Nephron progenitor cell (in vitro differentiated cells): ENCODE measurements at regions not wholly inside any gene's neighbourhood (a gene's known extent, or its start where the extent isn't known, plus 50 kb on each side); places are given as distances from the start of the nearest gene placed in this dataset.

ENCODE experiments used
- DNase-seq: peaks from one replicate; pipeline ENCODE4 v3.0.0; 2021
- H3K27ac Mint-ChIP-seq: 2 replicates; pipeline ENCODE4 v1.8.0; 2021; ENCODE audit warnings: mild to moderate bottlenecking, moderate library complexity, mixed read lengths
- H3K27me3 Mint-ChIP-seq: 2 replicates; pipeline ENCODE4 v1.8.0; 2021; ENCODE audit warnings: mild to moderate bottlenecking, low read depth, mixed read lengths; ENCODE audit not compliant: poor library complexity
- H3K36me3 Mint-ChIP-seq: 2 replicates; pipeline ENCODE4 v1.8.0; 2021; ENCODE audit warnings: low read depth, mixed read lengths
- H3K4me1 Mint-ChIP-seq: 2 replicates; pipeline ENCODE4 v1.8.0; 2021; ENCODE audit warnings: mixed read lengths
- H3K4me3 Mint-ChIP-seq: 2 replicates; pipeline ENCODE4 v1.8.0; 2021; ENCODE audit warnings: mild to moderate bottlenecking, moderate library complexity, mixed read lengths
- H3K9me3 Mint-ChIP-seq: 2 replicates; pipeline ENCODE4 v1.8.0; 2021; ENCODE audit warnings: mild to moderate bottlenecking, moderate library complexity, mixed read lengths
- CTCF ChIP-seq: fragments of 200-600 bp; sonication (generic); IDR thresholded peaks from 2 replicates; pipeline ENCODE4 v1.5.0; 2021; ENCODE audit warnings: antibody characterized with exemption

DNA sequence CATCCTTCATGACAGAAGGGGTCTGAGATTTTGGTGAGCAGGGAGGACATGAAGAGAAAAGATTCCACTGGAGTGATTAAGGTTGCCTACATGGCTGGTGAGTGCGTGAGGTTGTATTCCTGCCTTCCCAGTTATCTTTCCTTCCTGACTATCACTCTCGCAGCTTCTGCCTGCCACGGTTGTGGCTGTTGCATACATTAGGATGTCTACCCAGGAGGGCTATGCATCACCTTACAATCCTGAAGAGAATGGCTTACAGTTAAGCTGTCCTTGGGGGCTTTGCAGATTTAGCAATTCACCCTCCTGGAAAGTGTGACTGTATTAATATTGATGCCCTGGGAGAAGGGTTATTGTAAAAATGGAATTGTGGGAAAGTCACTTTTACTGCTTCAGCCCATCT is 571.0 kb downstream of the TSN start:
- Mint-ChIP-seq H3K4me1 (no peaks in the 10 kb centered on the region), H3K4me3 (no peak overlapping the region)
- DNase-seq = no peak

GRCh38 chr2:122328816-122329215 is 573.4 kb downstream of the TSN start:
- TF ChIP-seq CTCF = no peak
- Mint-ChIP-seq H3K9me3 (no peaks in the 10 kb centered on the region), H3K36me3 (no peaks in the 10 kb centered on the region), H3K27me3 (peaks cover 5% of the 10 kb centered on the region), H3K4me1 (no peaks in the 10 kb centered on the region), H3K4me3 (no peak overlapping the region), H3K27ac (no peak overlapping the region)
- no peak for DNase-seq

More for the DNA sequence above, 571.0 kb downstream of the TSN start:
- Mint-ChIP-seq H3K9me3 (no peaks in the 10 kb centered on the region), H3K36me3 (no peaks in the 10 kb centered on the region), H3K27ac (no peak overlapping the region), H3K27me3 (peaks cover 7% of the 10 kb centered on the region)
- TF ChIP-seq CTCF = no peak

DNA sequence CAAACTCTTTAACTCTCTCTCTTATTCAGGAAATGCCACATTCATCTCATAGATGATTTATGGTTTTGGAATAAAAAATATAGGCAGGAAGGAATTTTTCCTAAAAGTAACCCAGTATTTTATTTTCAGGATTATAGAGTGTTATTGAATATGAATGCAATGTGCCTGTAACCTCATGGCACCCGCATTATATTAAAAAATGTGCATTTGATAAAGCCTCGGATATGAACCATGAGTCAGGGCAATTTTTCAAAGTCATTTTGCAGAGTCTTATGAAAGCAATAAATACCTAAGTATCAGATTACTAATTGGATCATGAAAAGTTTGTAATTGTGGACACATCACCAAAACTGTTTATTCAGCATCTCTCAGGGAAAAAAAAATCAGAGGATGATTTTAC is 573.8 kb downstream of the TSN start:
- H3K4me1 Mint-ChIP-seq = no peaks in the 10 kb centered on the region
- no peak for TF ChIP-seq CTCF
- no peak overlapping the region for H3K27ac Mint-ChIP-seq
- H3K9me3 Mint-ChIP-seq = no peaks in the 10 kb centered on the region
- H3K4me3 Mint-ChIP-seq = no peak overlapping the region
- H3K27me3 Mint-ChIP-seq = peaks cover 4% of the 10 kb centered on the region
- H3K36me3 Mint-ChIP-seq = no peaks in the 10 kb centered on the region
- no peak for DNase-seq

DNA sequence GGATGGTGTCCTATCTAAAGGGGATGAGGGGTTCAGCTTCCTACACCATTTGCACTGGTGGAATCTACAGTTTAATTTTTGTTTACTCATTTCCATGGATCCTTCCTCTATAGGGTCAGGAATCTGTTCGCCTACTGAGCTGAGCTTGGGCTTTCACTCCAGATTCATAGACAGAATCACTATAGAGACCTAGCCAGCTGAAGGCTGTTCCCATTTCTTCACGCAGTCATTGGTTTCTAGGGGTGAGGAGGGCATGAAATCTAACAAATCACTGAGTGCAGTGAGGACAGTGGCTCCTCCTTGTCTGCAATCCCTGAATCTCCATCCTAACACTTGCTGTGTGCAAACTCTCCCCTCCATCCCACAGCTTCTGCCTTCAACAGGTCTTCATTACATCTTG is 578.5 kb downstream of the TSN start:
- Mint-ChIP-seq H3K4me1 (no peaks in the 10 kb centered on the region), H3K9me3 (no peaks in the 10 kb centered on the region), H3K27me3 (peaks cover 3% of the 10 kb centered on the region), H3K27ac (no peak overlapping the region), H3K36me3 (no peaks in the 10 kb centered on the region), H3K4me3 (no peak overlapping the region)
- TF ChIP-seq CTCF = no peak
- no peak for DNase-seq

DNA sequence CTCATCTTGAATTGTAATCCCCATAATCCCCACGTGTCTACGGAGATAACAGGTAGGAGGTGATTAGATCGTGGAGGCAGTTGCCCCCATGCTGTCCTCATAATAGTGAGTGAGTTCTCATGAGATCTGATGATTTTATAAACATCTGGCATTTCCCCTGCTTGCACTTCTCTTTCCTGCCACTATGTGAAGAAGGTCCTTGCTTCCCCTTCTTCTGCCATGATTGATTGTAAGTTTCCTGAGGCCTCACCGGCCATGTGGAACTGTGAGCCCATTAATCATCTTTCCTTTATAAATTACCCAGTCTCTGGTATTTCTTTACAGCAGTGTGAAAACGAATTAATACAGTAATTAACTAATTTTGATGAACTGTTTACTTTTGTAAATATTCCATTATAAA is 582.5 kb downstream of the TSN start:
- Mint-ChIP-seq H3K27ac (no peak overlapping the region), H3K4me1 (peaks cover 9% of the 10 kb centered on the region), H3K9me3 (no peaks in the 10 kb centered on the region), H3K4me3 (no peak overlapping the region), H3K27me3 (peaks cover 3% of the 10 kb centered on the region), H3K36me3 (no peaks in the 10 kb centered on the region)
- no peak for TF ChIP-seq CTCF
- DNase-seq = no peak

DNA sequence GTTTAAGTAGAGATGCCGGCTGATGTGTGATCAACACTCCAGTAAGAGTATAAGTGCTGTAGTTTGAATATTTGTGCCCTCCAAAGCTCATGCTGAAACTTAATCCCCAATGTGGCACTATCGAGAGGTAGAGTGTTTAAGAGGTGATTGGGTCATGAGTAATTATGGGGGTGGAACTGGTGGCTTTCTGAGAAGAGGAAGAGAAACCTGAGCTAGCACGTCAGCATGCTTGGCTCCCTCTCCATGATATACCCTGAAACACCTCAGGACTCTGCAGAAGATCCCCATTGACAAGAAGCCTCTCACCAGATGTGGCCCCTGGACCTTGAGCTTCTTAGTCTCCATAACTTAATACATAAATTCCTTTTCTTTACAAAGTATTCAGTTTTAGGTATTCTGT is 584.8 kb downstream of the TSN start:
- no peak for TF ChIP-seq CTCF
- peaks cover 3% of the 10 kb centered on the region for H3K27me3 Mint-ChIP-seq
- DNase-seq = no peak
- H3K4me1 Mint-ChIP-seq = peaks cover 9% of the 10 kb centered on the region
- H3K27ac Mint-ChIP-seq = no peak overlapping the region
- H3K4me3 Mint-ChIP-seq = no peak overlapping the region
- H3K9me3 Mint-ChIP-seq = peaks cover 2% of the 10 kb centered on the region
- no peaks in the 10 kb centered on the region for H3K36me3 Mint-ChIP-seq
